ENCODE measurements at regions not wholly inside any gene's neighbourhood (a gene's known extent, or its start where the extent isn't known, plus 50 kb on each side); places are given as distances from the start of the nearest gene placed in this dataset.

GRCh38 chr19:32039440-32039839, 306.0 kb upstream of the ZNF507 start:
- no peak overlapping the region for H3K27ac ChIP-seq
- H3K4me3 ChIP-seq, result no peak overlapping the region
- TF ChIP-seq POLR2AphosphoS5 (IDR thresholded peaks at IDR 0.05), result no peak
- TF ChIP-seq EP300 (IDR thresholded peaks at IDR 0.05), result no peak
- no peak for TF ChIP-seq POLR2A (IDR thresholded peaks at IDR 0.05)
- TF ChIP-seq CTCF (IDR thresholded peaks at IDR 0.05), result no peak
- H3K36me3 ChIP-seq, result no peaks in the 10 kb centered on the region
- WGBS, 2 donors (ENCODE audit: low coverage in 1 of 2), result 51% methylated on average over 13 of the region's 13 CpGs; no CpG with 5 or more reads in 1 of the 2 donors
- H3K4me1 ChIP-seq, result peaks cover 0 to 29% (median 0%) of the 10 kb centered on the region in 3 donors
- H3K9me3 ChIP-seq, result no peaks in the 10 kb centered on the region
- peaks cover 38% of the 10 kb centered on the region for H3K27me3 ChIP-seq
- no peak for ATAC-seq

- H3K4me3 ChIP-seq, result no peak overlapping the region
- TF ChIP-seq POLR2A (IDR thresholded peaks at IDR 0.05), result no peak
- no peak for TF ChIP-seq EP300 (IDR thresholded peaks at IDR 0.05)
- TF ChIP-seq POLR2AphosphoS5 (IDR thresholded peaks at IDR 0.05), result no peak
- TF ChIP-seq CTCF (IDR thresholded peaks at IDR 0.05), result no peak
- no peak overlapping the region for H3K27ac ChIP-seq
- ATAC-seq, result no peak
- H3K36me3 ChIP-seq, result no peaks in the 10 kb centered on the region
- peaks cover 46% of the 10 kb centered on the region for H3K27me3 ChIP-seq
- 65 to 84% methylated on average over 5 of the region's 5 CpGs for WGBS, 2 donors (ENCODE audit: low coverage in 1 of 2)
- H3K4me1 ChIP-seq, result peaks cover 0 to 29% (median 0%) of the 10 kb centered on the region in 3 donors
- H3K9me3 ChIP-seq, result no peaks in the 10 kb centered on the region
Measured at GRCh38 chr19:32040236-32040635, 305.2 kb upstream of the ZNF507 start.

GRCh38 chr19:32041681-32042292, 303.6 kb upstream of the ZNF507 start:
- peak overlapping the region in 1 of 2 donors; percentile 37 for H3K4me3 ChIP-seq
- 1 to 3% methylated on average over 23 of the region's 23 CpGs for WGBS, 2 donors (ENCODE audit: low coverage in 1 of 2)
- H3K27ac ChIP-seq, result no peak overlapping the region
- peaks cover 45% of the 10 kb centered on the region for H3K27me3 ChIP-seq
- H3K4me1 ChIP-seq, result peaks cover 0 to 29% (median 0%) of the 10 kb centered on the region in 3 donors
- H3K36me3 ChIP-seq, result no peaks in the 10 kb centered on the region
- no peak for ATAC-seq
- H3K9me3 ChIP-seq, result no peaks in the 10 kb centered on the region
- TF ChIP-seq CTCF (IDR thresholded peaks at IDR 0.05), result peak; percentile 47 to 86 (median 62)
- no peak for TF ChIP-seq POLR2AphosphoS5 (IDR thresholded peaks at IDR 0.05)

GRCh38 chr19:32047788-32048187, 297.6 kb upstream of the ZNF507 start:
- Histone ChIP-seq H3K36me3 (no peaks in the 10 kb centered on the region), H3K9me3 (no peaks in the 10 kb centered on the region), H3K27me3 (peaks cover 41% of the 10 kb centered on the region), H3K4me1 (no peaks in the 10 kb centered on the region), H3K27ac (no peak overlapping the region), H3K4me3 (no peak overlapping the region)
- 40 to 45% methylated on average over 1 to 2 of the region's 5 CpGs for WGBS, 2 donors (ENCODE audit: low coverage in 1 of 2)
- ATAC-seq, result no peak
- TF ChIP-seq CTCF (IDR thresholded peaks at IDR 0.05) (no peak), POLR2A (IDR thresholded peaks at IDR 0.05) (no peak), POLR2AphosphoS5 (IDR thresholded peaks at IDR 0.05) (no peak), EP300 (IDR thresholded peaks at IDR 0.05) (no peak)

- H3K36me3 ChIP-seq, result no peaks in the 10 kb centered on the region
- no peaks in the 10 kb centered on the region for H3K4me1 ChIP-seq
- H3K4me3 ChIP-seq, result no peak overlapping the region
- no peak for ATAC-seq
- peaks cover 4% of the 10 kb centered on the region for H3K27me3 ChIP-seq
- H3K27ac ChIP-seq, result no peak overlapping the region
- 65 to 67% methylated on average over 2 of the region's 3 CpGs for WGBS, 2 donors (ENCODE audit: low coverage in 1 of 2)
- H3K9me3 ChIP-seq, result no peaks in the 10 kb centered on the region
- TF ChIP-seq EP300 (IDR thresholded peaks at IDR 0.05) (no peak), CTCF (IDR thresholded peaks at IDR 0.05) (no peak), POLR2AphosphoS5 (IDR thresholded peaks at IDR 0.05) (no peak), POLR2A (IDR thresholded peaks at IDR 0.05) (no peak)
Measured at GRCh38 chr19:32053376-32053775, 292.0 kb upstream of the ZNF507 start.

Measured in gastroesophageal sphincter (tissue), 4 donors.